OCI-LY7 (cell line): ENCODE measurements at regions not wholly inside any gene's neighbourhood (a gene's known extent, or its start where the extent isn't known, plus 50 kb on each side); places are given as distances from the start of the nearest gene placed in this dataset.

Experiments used
- BruUV-seq: library from RNA; stranded (reverse); fragments of 400-500 nt; replicated peaks from 2 replicates; lab custom pipeline; 2021; lab: Mats Ljungman, UMichigan
- CTCF ChIA-PET: fragments of 300-600 bp; sonication (Branson Sonifier 250); formaldehyde crosslinking; loops from one replicate; lab custom pipeline; 2022; ENCODE audit warnings: antibody characterized with exemption; ENCODE audit not compliant: unreplicated experiment; lab: Charles Lee
- POLR2A ChIA-PET: fragments of 300-600 bp; sonication (Branson Sonifier 250); formaldehyde crosslinking; loops from one replicate; lab custom pipeline; 2022; ENCODE audit warnings: antibody characterized with exemption; lab: Charles Lee
- DNase-seq: peaks from one replicate; pipeline ENCODE4 v3.0.0-alpha.2; 2015; ENCODE audit warnings: low spot score
- H2AFZ ChIP-seq: fragments of 200-600 bp; sonication (generic), shearing (Covaris generic); 2 replicates; pipeline ENCODE4 v1.6.1; 2014; ENCODE audit warnings: mild to moderate bottlenecking, antibody characterized with exemption, low read length, moderate library complexity
- H3K27ac ChIP-seq: fragments of 200-600 bp; sonication (generic); 2 replicates; pipeline ENCODE4 v1.5.1; 2014; ENCODE audit warnings: mixed run types, low read depth, mild to moderate bottlenecking, moderate library complexity, low read length, inconsistent platforms; ENCODE audit not compliant: poor library complexity, severe bottlenecking
- H3K36me3 ChIP-seq: fragments of 200-600 bp; sonication (generic); 2 replicates; pipeline ENCODE4 v1.6.1; 2014; ENCODE audit warnings: mild to moderate bottlenecking, antibody characterized with exemption, low read length, moderate library complexity, mixed read lengths; ENCODE audit not compliant: insufficient read depth
- H3K4me1 ChIP-seq: fragments of 200-600 bp; sonication (generic); 2 replicates; pipeline ENCODE4 v1.5.1; 2014; ENCODE audit warnings: mild to moderate bottlenecking, low read length; ENCODE audit not compliant: insufficient read depth, poor library complexity, severe bottlenecking
- H3K4me2 ChIP-seq: fragments of 200-600 bp; sonication (generic); 2 replicates; pipeline ENCODE4 v1.6.1; 2014; ENCODE audit warnings: mild to moderate bottlenecking, low read length
- H3K4me3 ChIP-seq: fragments of 200-600 bp; sonication (generic); 2 replicates; pipeline ENCODE4 v1.5.1; 2014; ENCODE audit warnings: mild to moderate bottlenecking, low read depth, low read length; ENCODE audit not compliant: poor library complexity, severe bottlenecking
- H3K79me2 ChIP-seq: fragments of 200-600 bp; sonication (generic); 2 replicates; pipeline ENCODE4 v1.6.1; 2016; ENCODE audit warnings: low read depth, mild to moderate bottlenecking, low read length, moderate library complexity, mixed read lengths; ENCODE audit not compliant: insufficient read depth
- H3K9me2 ChIP-seq: fragments of 200-600 bp; sonication (generic); 2 replicates; pipeline ENCODE4 v1.6.1; 2016; ENCODE audit warnings: mild to moderate bottlenecking, low read length, mixed read lengths; ENCODE audit not compliant: insufficient read depth
- H3K9me3 ChIP-seq: fragments of 200-600 bp; sonication (generic); 2 replicates; pipeline ENCODE4 v1.6.1; 2014; ENCODE audit warnings: mild to moderate bottlenecking, mixed run types, low read length, mixed read lengths
- H4K20me1 ChIP-seq: fragments of 200-600 bp; sonication (generic); 2 replicates; pipeline ENCODE4 v1.6.1; 2014; ENCODE audit warnings: mild to moderate bottlenecking, antibody characterized with exemption, low read length, moderate library complexity, mixed read lengths; ENCODE audit not compliant: insufficient read depth
- CTCF ChIP-seq: fragments of 200-600 bp; sonication (generic); conservative IDR thresholded peaks from 2 replicates; pipeline ENCODE4 v1.5.1; 2014; ENCODE audit warnings: mild to moderate bottlenecking, antibody characterized with exemption, low read length, moderate library complexity, mixed read lengths
- EZH2phosphoT487 ChIP-seq: fragments of 200-600 bp; sonication (generic); IDR thresholded peaks from 2 replicates; pipeline ENCODE4 v1.6.1; 2018; ENCODE audit warnings: low read depth, borderline replicate concordance, mild to moderate bottlenecking, mixed run types, antibody characterized with exemption, low read length, moderate library complexity, mixed read lengths
- intact Hi-C: fragments of 100-400 bp; cut with micrococcal nuclease; formaldehyde crosslinking; loops from one replicate; pipeline ENCODE4 v1.10.0; 2022; ENCODE audit not compliant: unreplicated experiment

DNA sequence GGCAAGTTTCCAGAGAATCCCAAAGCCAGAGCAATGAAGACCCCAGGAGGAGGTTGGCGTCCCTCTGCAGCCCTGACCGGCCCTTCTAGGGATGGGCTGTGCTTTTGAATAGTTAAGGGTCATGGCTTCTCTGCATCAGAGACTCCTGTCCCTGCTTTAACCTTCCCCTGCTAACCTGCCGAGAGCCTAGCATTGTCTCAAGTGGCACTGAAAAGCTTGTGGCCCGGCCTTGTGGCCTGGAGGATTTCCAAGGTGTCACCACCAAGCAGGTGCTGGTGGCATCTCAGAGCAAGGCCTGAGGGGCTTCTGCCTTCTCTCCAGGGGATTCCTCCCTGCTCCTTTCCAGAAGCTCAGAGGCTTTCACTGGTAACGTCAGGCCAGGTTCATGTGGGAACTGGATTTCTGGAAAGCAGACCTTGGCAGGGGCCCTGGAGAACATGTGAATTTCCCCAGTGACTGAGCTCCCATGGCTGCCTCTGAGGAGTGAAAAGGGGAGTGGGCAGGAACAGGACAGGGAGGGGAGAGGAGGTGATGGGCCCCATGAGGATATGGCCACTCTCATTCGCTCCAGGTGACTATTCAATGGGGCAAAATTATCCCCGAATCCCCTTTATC lies 409.9 kb downstream of the PTPRU start:
- Histone ChIP-seq H3K9me3 (no peaks in the 10 kb centered on the region), H3K36me3 (no peaks in the 10 kb centered on the region), H3K4me1 (no peaks in the 10 kb centered on the region), H4K20me1 (no peaks in the 10 kb centered on the region), H3K27ac (no peak overlapping the region), H3K79me2 (no peaks in the 10 kb centered on the region), H3K4me3 (no peak overlapping the region), H2AFZ (no peak overlapping the region), H3K4me2 (no peak overlapping the region), H3K9me2 (no peaks in the 10 kb centered on the region)
- ChIA-PET POLR2A (no interaction called here), CTCF (no interaction called here)
- no peak for DNase-seq
- BruUV-seq: no TSS peak
- TF ChIP-seq CTCF (no peak), EZH2phosphoT487 (no peak)
- intact Hi-C loops: no loop called here

- Histone ChIP-seq H3K4me3 (no peak overlapping the region), H2AFZ (no peak overlapping the region), H3K9me3 (no peaks in the 10 kb centered on the region), H3K79me2 (no peaks in the 10 kb centered on the region), H3K4me2 (no peak overlapping the region), H3K9me2 (no peaks in the 10 kb centered on the region), H3K4me1 (peaks cover 3% of the 10 kb centered on the region), H3K27ac (no peak overlapping the region), H3K36me3 (no peaks in the 10 kb centered on the region), H4K20me1 (no peaks in the 10 kb centered on the region)
- ChIA-PET POLR2A (no interaction called here), CTCF (no interaction called here)
- BruUV-seq: no TSS peak
- no peak for DNase-seq
- TF ChIP-seq CTCF (no peak), EZH2phosphoT487 (no peak)
- intact Hi-C loops: no loop called here
Measured at GRCh38 chr1:29645586-29645985, 409.3 kb downstream of the PTPRU start.

DNA sequence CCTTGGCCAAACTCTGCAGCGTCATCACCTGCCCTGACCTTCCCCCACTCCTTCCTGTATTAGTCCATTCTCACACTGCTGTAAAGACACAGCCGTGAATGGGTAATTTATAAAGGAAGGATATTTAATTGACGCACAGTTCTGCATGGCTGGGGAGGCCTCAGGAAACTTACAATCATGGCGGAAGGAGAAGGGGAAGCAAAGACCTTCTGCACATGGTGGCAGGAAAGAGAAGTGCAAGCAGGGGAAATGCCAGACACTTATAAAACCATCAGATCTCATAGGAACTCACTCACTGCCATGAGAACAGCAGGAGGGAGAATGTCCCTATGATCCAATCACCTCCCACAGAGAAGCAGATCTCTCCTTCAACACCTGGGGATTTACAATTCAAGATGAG lies 408.5 kb downstream of the PTPRU start:
- H3K4me3 ChIP-seq: no peak overlapping the region
- H3K4me1 ChIP-seq: peaks cover 7% of the 10 kb centered on the region
- POLR2A ChIA-PET: no interaction called here
- no peaks in the 10 kb centered on the region for H3K79me2 ChIP-seq
- H2AFZ ChIP-seq: no peak overlapping the region
- no peak overlapping the region for H3K27ac ChIP-seq
- no peak for TF ChIP-seq EZH2phosphoT487
- TF ChIP-seq CTCF: no peak
- CTCF ChIA-PET: no interaction called here
- H3K9me2 ChIP-seq: no peaks in the 10 kb centered on the region
- H4K20me1 ChIP-seq: no peaks in the 10 kb centered on the region
- H3K4me2 ChIP-seq: no peak overlapping the region
- H3K9me3 ChIP-seq: no peaks in the 10 kb centered on the region
- intact Hi-C loops: no loop called here
- no peak for DNase-seq
- BruUV-seq: no TSS peak
- H3K36me3 ChIP-seq: no peaks in the 10 kb centered on the region
